T-helper 17 cell (primary cell): ENCODE measurements at regions not wholly inside any gene's neighbourhood (a gene's known extent, or its start where the extent isn't known, plus 50 kb on each side); places are given as distances from the start of the nearest gene placed in this dataset.

Experiments used
- ATAC-seq: fragments of 150-1000 bp; cut with Tn5 transposase; 2 replicates; pipeline ENCODE4 v1.10.0; 2021; ENCODE audit warnings: mild to moderate bottlenecking, moderate library complexity
- DNase-seq, 3 donors: peaks; one replicate each; pipeline versions ENCODE4 v3.0.0 to v3.0.0-alpha.2; 2020 to 2021
- H3K9me3 ChIP-seq: one replicate; pipeline ENCODE4 v1.7.0; 2013; ENCODE audit warnings: low read length, mild to moderate bottlenecking; ENCODE audit not compliant: control insufficient read depth, poor library complexity, severe bottlenecking
- H3K27ac Mint-ChIP-seq: one replicate; pipeline ENCODE4 v1.8.0; 2022; ENCODE audit warnings: mild to moderate bottlenecking, moderate library complexity, mixed read lengths
- H3K27me3 Mint-ChIP-seq: one replicate; pipeline ENCODE4 v1.8.0; 2022; ENCODE audit warnings: mixed read lengths
- H3K36me3 Mint-ChIP-seq: one replicate; pipeline ENCODE4 v1.8.0; 2022; ENCODE audit warnings: low read depth, mixed read lengths
- H3K4me1 Mint-ChIP-seq: one replicate; pipeline ENCODE4 v1.8.0; 2022; ENCODE audit warnings: mild to moderate bottlenecking, mixed read lengths
- H3K4me3 Mint-ChIP-seq: one replicate; pipeline ENCODE4 v1.8.0; 2022; ENCODE audit warnings: mild to moderate bottlenecking, moderate library complexity, mixed read lengths

GRCh38 chr21:35311985-35312384, 262.9 kb upstream of the RUNX1 start:
- Mint-ChIP-seq H3K4me1 (no peaks in the 10 kb centered on the region), H3K27ac (no peak overlapping the region), H3K36me3 (no peaks in the 10 kb centered on the region), H3K4me3 (no peak overlapping the region), H3K27me3 (peaks cover 17% of the 10 kb centered on the region)
- no peaks in the 10 kb centered on the region for H3K9me3 ChIP-seq
- DNase-seq, result no peak
- ATAC-seq, result no peak

GRCh38 chr21:35309316-35309715, 260.2 kb upstream of the RUNX1 start:
- no peak for ATAC-seq
- H3K4me3 Mint-ChIP-seq, result no peak overlapping the region

GRCh38 chr21:35303085-35303484, 254.0 kb upstream of the RUNX1 start:
- Mint-ChIP-seq H3K4me3 (no peak overlapping the region), H3K36me3 (no peaks in the 10 kb centered on the region), H3K27ac (no peak overlapping the region), H3K27me3 (peaks cover 24% of the 10 kb centered on the region), H3K4me1 (no peaks in the 10 kb centered on the region)
- no peak for ATAC-seq
- no peak for DNase-seq
- no peaks in the 10 kb centered on the region for H3K9me3 ChIP-seq

More at GRCh38 chr21:35309316-35309715, 260.2 kb upstream of the RUNX1 start:
- H3K4me1 Mint-ChIP-seq, result no peaks in the 10 kb centered on the region
- no peaks in the 10 kb centered on the region for H3K36me3 Mint-ChIP-seq
- DNase-seq, result no peak
- no peaks in the 10 kb centered on the region for H3K9me3 ChIP-seq
- no peak overlapping the region for H3K27ac Mint-ChIP-seq
- H3K27me3 Mint-ChIP-seq, result peaks cover 10% of the 10 kb centered on the region

- Mint-ChIP-seq H3K36me3 (peaks cover 3% of the 10 kb centered on the region), H3K4me1 (no peaks in the 10 kb centered on the region), H3K27ac (no peak overlapping the region), H3K27me3 (peaks cover 21% of the 10 kb centered on the region), H3K4me3 (no peak overlapping the region)
- DNase-seq, result no peak
- no peaks in the 10 kb centered on the region for H3K9me3 ChIP-seq
- ATAC-seq, result no peak
Observed at GRCh38 chr21:35298757-35299156, 249.7 kb upstream of the RUNX1 start.

- Mint-ChIP-seq H3K27me3 (peaks cover 15% of the 10 kb centered on the region), H3K4me1 (no peaks in the 10 kb centered on the region), H3K27ac (no peak overlapping the region), H3K36me3 (peaks cover 3% of the 10 kb centered on the region), H3K4me3 (no peak overlapping the region)
- DNase-seq (no peak), ATAC-seq (no peak)
- no peaks in the 10 kb centered on the region for H3K9me3 ChIP-seq
Observed at GRCh38 chr21:35297665-35298064, 248.6 kb upstream of the RUNX1 start.

- ATAC-seq (no peak), DNase-seq (no peak)
- Mint-ChIP-seq H3K4me3 (no peak overlapping the region), H3K27me3 (peaks cover 6% of the 10 kb centered on the region), H3K36me3 (peaks cover 3% of the 10 kb centered on the region), H3K27ac (no peak overlapping the region), H3K4me1 (no peaks in the 10 kb centered on the region)
- H3K9me3 ChIP-seq, result no peaks in the 10 kb centered on the region
Observed at GRCh38 chr21:35294231-35294898, 245.3 kb upstream of the RUNX1 start.

GRCh38 chr21:35291973-35292627, 243.0 kb upstream of the RUNX1 start:
- ATAC-seq (no peak), DNase-seq (no peak)
- no peak overlapping the region for H3K27ac Mint-ChIP-seq
- no peaks in the 10 kb centered on the region for H3K4me1 Mint-ChIP-seq
- no peak overlapping the region for H3K4me3 Mint-ChIP-seq
- H3K36me3 Mint-ChIP-seq, result no peaks in the 10 kb centered on the region
- H3K9me3 ChIP-seq, result peaks cover 2% of the 10 kb centered on the region
- H3K27me3 Mint-ChIP-seq, result peaks cover 6% of the 10 kb centered on the region

- Mint-ChIP-seq H3K4me1 (no peaks in the 10 kb centered on the region), H3K27ac (no peak overlapping the region), H3K36me3 (no peaks in the 10 kb centered on the region), H3K27me3 (peaks cover 6% of the 10 kb centered on the region), H3K4me3 (no peak overlapping the region)
- DNase-seq, result no peak
- peaks cover 2% of the 10 kb centered on the region for H3K9me3 ChIP-seq
- ATAC-seq, result no peak
Observed at GRCh38 chr21:35291034-35291433, 241.9 kb upstream of the RUNX1 start.

GRCh38 chr21:35288238-35288637, 239.1 kb upstream of the RUNX1 start:
- no peak overlapping the region for H3K27ac Mint-ChIP-seq

GRCh38 chr21:35284199-35284598, 235.1 kb upstream of the RUNX1 start:
- peaks cover 6% of the 10 kb centered on the region for H3K27me3 Mint-ChIP-seq
- ATAC-seq (no peak), DNase-seq (no peak)
- H3K4me1 Mint-ChIP-seq, result peaks cover 3% of the 10 kb centered on the region
- no peak overlapping the region for H3K27ac Mint-ChIP-seq
- no peak overlapping the region for H3K4me3 Mint-ChIP-seq
- peaks cover 2% of the 10 kb centered on the region for H3K9me3 ChIP-seq
- no peaks in the 10 kb centered on the region for H3K36me3 Mint-ChIP-seq

More at GRCh38 chr21:35288238-35288637, 239.1 kb upstream of the RUNX1 start:
- no peak for ATAC-seq
- DNase-seq, result no peak
- H3K4me1 Mint-ChIP-seq, result no peaks in the 10 kb centered on the region
- H3K9me3 ChIP-seq, result peaks cover 2% of the 10 kb centered on the region
- no peak overlapping the region for H3K4me3 Mint-ChIP-seq
- H3K27me3 Mint-ChIP-seq, result no peaks in the 10 kb centered on the region
- no peaks in the 10 kb centered on the region for H3K36me3 Mint-ChIP-seq

GRCh38 chr21:35282944-35283343, 233.8 kb upstream of the RUNX1 start:
- Mint-ChIP-seq H3K27ac (no peak overlapping the region), H3K27me3 (peaks cover 6% of the 10 kb centered on the region), H3K36me3 (no peaks in the 10 kb centered on the region), H3K4me3 (no peak overlapping the region), H3K4me1 (peaks cover 3% of the 10 kb centered on the region)
- DNase-seq (no peak), ATAC-seq (no peak)
- peaks cover 2% of the 10 kb centered on the region for H3K9me3 ChIP-seq

GRCh38 chr21:35281956-35282355, 232.9 kb upstream of the RUNX1 start:
- H3K9me3 ChIP-seq, result no peaks in the 10 kb centered on the region
- ATAC-seq (no peak), DNase-seq (no peak)
- Mint-ChIP-seq H3K27me3 (peaks cover 6% of the 10 kb centered on the region), H3K4me3 (no peak overlapping the region), H3K36me3 (no peaks in the 10 kb centered on the region), H3K27ac (peak overlapping the region; percentile 11), H3K4me1 (peaks cover 3% of the 10 kb centered on the region)

GRCh38 chr21:35280231-35280630, 231.1 kb upstream of the RUNX1 start:
- Mint-ChIP-seq H3K4me1 (peaks cover 3% of the 10 kb centered on the region), H3K36me3 (no peaks in the 10 kb centered on the region), H3K4me3 (no peak overlapping the region), H3K27ac (no peak overlapping the region), H3K27me3 (peaks cover 6% of the 10 kb centered on the region)
- DNase-seq, result no peak
- ATAC-seq, result no peak
- H3K9me3 ChIP-seq, result no peaks in the 10 kb centered on the region

GRCh38 chr21:35275776-35276175, 226.7 kb upstream of the RUNX1 start:
- Mint-ChIP-seq H3K36me3 (peaks cover 3% of the 10 kb centered on the region), H3K27me3 (no peaks in the 10 kb centered on the region), H3K4me3 (no peak overlapping the region), H3K4me1 (peaks cover 3% of the 10 kb centered on the region), H3K27ac (no peak overlapping the region)
- no peaks in the 10 kb centered on the region for H3K9me3 ChIP-seq
- no peak for DNase-seq
- no peak for ATAC-seq
